SK-N-MC (cell line): ENCODE measurements at regions not wholly inside any gene's neighbourhood (a gene's known extent, or its start where the extent isn't known, plus 50 kb on each side); places are given as distances from the start of the nearest gene placed in this dataset.
"Not testable (repeated sequence)": the region's sequence is repeated elsewhere in the genome, so short reads cannot be mapped to it uniquely, and the experiment has no call there.

Experiments used
- DNase-seq: peaks from one replicate; pipeline ENCODE4 v3.0.0-alpha.2; 2011; ENCODE audit warnings: low read depth, low spot score
- H3K27ac ChIP-seq: fragments of 200-600 bp; sonication (generic); 2 replicates; pipeline ENCODE4 v1.5.1; 2016; ENCODE audit warnings: mixed run types
- H3K36me3 ChIP-seq: fragments of 200-600 bp; sonication (generic); 2 replicates; pipeline ENCODE4 v1.6.1; 2017; ENCODE audit warnings: antibody characterized with exemption, low read length, mixed read lengths; ENCODE audit not compliant: insufficient read depth
- H3K4me3 ChIP-seq: fragments of 200-600 bp; sonication (generic); 2 replicates; pipeline ENCODE4 v1.5.1; 2016
- H3K9ac ChIP-seq: fragments of 200-600 bp; sonication (generic); 2 replicates; pipeline ENCODE4 v1.8.0; 2017; ENCODE audit warnings: mixed run types, mixed read lengths; ENCODE audit not compliant: insufficient read length
- H3K9me3 ChIP-seq: fragments of 200-600 bp; sonication (generic); 2 replicates; pipeline ENCODE4 v1.6.1; 2017; ENCODE audit warnings: low read depth, mild to moderate bottlenecking, antibody characterized with exemption, low read length, moderate library complexity, mixed read lengths
- EZH2 ChIP-seq: fragments of 200-600 bp; sonication (generic); IDR thresholded peaks from one replicate; pipeline ENCODE4 v1.6.1; 2017; ENCODE audit warnings: antibody characterized with exemption
- FOXP2 ChIP-seq: optimal IDR thresholded peaks from 2 replicates; pipeline ENCODE3; 2011; ENCODE audit warnings: mild to moderate bottlenecking, moderate library complexity; ENCODE audit not compliant: insufficient read depth; ENCODE audit errors: extremely low read length, control extremely low read depth
- POLR2AphosphoS5 ChIP-seq: IDR thresholded peaks from 2 replicates; pipeline ENCODE4 v1.6.1; 2012; ENCODE audit warnings: mild to moderate bottlenecking, low read depth, low read length, borderline replicate concordance

DNA sequence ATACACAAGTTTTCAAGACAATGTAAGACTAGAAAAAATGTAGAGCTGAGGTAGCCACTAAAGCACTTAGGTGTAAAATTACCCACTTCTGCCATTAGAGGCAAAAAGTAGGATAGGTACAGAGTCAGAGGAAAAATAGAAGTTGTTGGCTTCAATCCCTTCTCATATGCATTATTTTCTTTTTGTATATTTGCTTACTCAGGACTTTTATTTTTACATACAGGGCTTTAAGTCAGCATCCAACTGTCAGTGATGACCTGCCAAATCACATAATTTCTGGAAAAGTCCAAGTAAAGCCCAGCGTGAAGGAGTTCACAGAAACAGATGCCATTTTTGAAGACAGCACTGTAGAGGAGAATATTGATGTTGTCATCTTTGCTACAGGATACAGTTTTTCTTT, 211.0 kb upstream of the POGK start:
- H3K27ac ChIP-seq = no peak overlapping the region
- H3K4me3 ChIP-seq = no peak overlapping the region
- no peak for DNase-seq
- H3K36me3 ChIP-seq = no peaks in the 10 kb centered on the region
- no peak overlapping the region for H3K9ac ChIP-seq
- H3K9me3 ChIP-seq = no peaks in the 10 kb centered on the region
- TF ChIP-seq EZH2 = no peak
- no peak for TF ChIP-seq POLR2AphosphoS5
- TF ChIP-seq FOXP2 = no peak

- TF ChIP-seq POLR2AphosphoS5 (no peak), EZH2 (no peak), FOXP2 (no peak)
- Histone ChIP-seq H3K36me3 (no peaks in the 10 kb centered on the region), H3K27ac (no peak overlapping the region), H3K4me3 (no peak overlapping the region), H3K9ac (no peak overlapping the region), H3K9me3 (no peaks in the 10 kb centered on the region)
- no peak for DNase-seq
Observed at GRCh38 chr1:166629946-166630345, 209.3 kb upstream of the POGK start.

DNA sequence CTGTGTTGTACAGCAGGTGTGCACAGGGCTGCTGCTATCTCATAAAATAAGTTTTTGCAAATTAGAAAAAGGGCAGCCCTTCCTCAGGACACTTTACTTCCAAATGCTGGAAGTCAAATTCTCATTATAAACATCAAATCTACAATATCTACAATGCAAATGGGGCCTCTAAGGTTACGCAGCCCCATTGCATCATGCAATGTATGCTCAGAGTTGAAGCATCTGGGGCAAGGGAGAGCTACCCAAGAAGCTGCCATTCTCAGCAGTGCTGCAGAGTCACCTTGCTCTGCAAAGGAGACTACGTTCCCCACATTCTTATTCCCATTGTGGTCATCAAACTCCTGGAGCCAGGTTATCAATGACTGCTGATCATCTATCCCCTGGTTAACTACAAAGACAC, 208.9 kb upstream of the POGK start:
- Histone ChIP-seq H3K36me3 (no peaks in the 10 kb centered on the region), H3K9ac (no peak overlapping the region), H3K4me3 (no peak overlapping the region), H3K27ac (no peak overlapping the region), H3K9me3 (no peaks in the 10 kb centered on the region)
- DNase-seq = no peak
- TF ChIP-seq EZH2 (no peak), POLR2AphosphoS5 (no peak), FOXP2 (no peak)

GRCh38 chr1:166638137-166638536, 201.1 kb upstream of the POGK start:
- DNase-seq = no peak
- H3K27ac ChIP-seq = no peak overlapping the region
- no peaks in the 10 kb centered on the region for H3K36me3 ChIP-seq

GRCh38 chr1:166657228-166657627, 182.0 kb upstream of the POGK start:
- not testable (repeated sequence) for H3K36me3 ChIP-seq, H3K27ac ChIP-seq, H3K9ac ChIP-seq, DNase-seq, H3K4me3 ChIP-seq, H3K9me3 ChIP-seq

More at GRCh38 chr1:166638137-166638536, 201.1 kb upstream of the POGK start:
- no peak overlapping the region for H3K4me3 ChIP-seq
- TF ChIP-seq EZH2 (no peak), FOXP2 (no peak), POLR2AphosphoS5 (no peak)
- no peak overlapping the region for H3K9ac ChIP-seq
- no peaks in the 10 kb centered on the region for H3K9me3 ChIP-seq

DNA sequence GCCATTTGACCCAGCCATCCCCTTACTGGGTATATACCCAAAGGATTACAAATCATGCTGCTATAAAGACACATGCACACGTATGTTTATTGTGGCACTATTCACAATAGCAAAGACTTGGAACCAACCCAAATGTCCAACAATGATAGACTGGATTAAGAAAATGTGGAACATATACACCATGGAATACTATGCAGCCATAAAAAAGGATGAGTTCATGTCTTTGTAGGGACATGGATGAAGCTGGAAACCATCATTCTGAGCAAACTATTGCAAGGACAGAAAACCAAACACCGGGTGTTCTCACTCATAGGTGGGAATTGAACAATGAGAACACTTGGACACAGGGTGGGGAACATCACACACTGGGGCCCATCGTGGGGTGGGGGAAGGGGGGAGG, 172.5 kb upstream of the POGK start:
- H3K4me3 ChIP-seq, H3K36me3 ChIP-seq, DNase-seq, H3K9ac ChIP-seq, H3K27ac ChIP-seq, H3K9me3 ChIP-seq: not testable (repeated sequence)

GRCh38 chr1:166667600-166667999, 171.7 kb upstream of the POGK start:
- not testable (repeated sequence) for DNase-seq, H3K27ac ChIP-seq, H3K9ac ChIP-seq, H3K9me3 ChIP-seq, H3K4me3 ChIP-seq, H3K36me3 ChIP-seq

DNA sequence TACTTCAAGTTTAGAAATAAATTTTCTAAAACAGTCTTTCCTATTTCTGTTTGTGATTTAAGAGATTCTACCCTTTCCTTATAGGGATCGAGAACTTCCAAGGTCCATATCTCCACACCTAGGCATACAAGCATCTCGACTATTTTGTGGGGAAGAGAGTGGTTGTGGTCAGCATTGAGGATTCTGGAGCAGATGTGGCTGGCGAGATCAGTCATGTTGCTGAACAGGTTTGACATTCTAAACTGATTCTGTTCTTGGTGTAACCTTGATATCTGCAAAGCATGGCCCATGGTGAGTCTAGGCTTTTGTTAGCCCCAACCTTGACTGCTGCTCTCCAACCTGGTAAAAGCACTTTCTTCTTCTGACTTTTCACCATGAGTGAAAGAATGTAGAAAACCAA, 167.6 kb upstream of the POGK start:
- no peaks in the 10 kb centered on the region for H3K9me3 ChIP-seq
- H3K9ac ChIP-seq = no peak overlapping the region
- H3K36me3 ChIP-seq = no peaks in the 10 kb centered on the region
- no peak overlapping the region for H3K27ac ChIP-seq
- no peak overlapping the region for H3K4me3 ChIP-seq
- DNase-seq = no peak
- TF ChIP-seq FOXP2 (no peak), EZH2 (no peak)

GRCh38 chr1:166673722-166674121, 165.6 kb upstream of the POGK start:
- H3K27ac ChIP-seq = no peak overlapping the region
- no peaks in the 10 kb centered on the region for H3K36me3 ChIP-seq
- TF ChIP-seq FOXP2 (no peak), POLR2AphosphoS5 (no peak), EZH2 (no peak)
- H3K4me3 ChIP-seq = no peak overlapping the region
- no peak for DNase-seq
- no peaks in the 10 kb centered on the region for H3K9me3 ChIP-seq
- H3K9ac ChIP-seq = no peak overlapping the region

DNA sequence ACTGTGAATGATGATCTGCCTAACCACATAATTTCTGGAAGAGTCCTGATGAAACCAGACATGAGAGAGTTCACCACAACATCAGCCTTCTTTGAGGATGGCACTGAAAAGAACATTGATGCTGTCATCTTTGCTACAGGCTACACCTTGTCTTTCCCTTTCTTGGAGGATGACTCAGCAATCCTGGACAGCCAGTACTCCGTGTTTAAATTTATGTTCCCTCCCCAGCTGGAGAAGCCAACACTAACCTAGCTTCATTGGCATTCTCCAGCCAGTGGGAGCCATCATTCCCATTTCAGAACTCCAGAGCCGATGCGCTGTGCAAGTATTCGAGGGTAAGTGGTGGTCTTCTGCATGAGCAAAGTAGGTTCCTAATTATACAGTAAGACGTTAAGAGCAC, 164.1 kb upstream of the POGK start:
- Histone ChIP-seq H3K9ac (no peak overlapping the region), H3K27ac (no peak overlapping the region), H3K9me3 (no peaks in the 10 kb centered on the region), H3K4me3 (no peak overlapping the region), H3K36me3 (no peaks in the 10 kb centered on the region)
- TF ChIP-seq POLR2AphosphoS5 (no peak), FOXP2 (no peak), EZH2 (no peak)
- no peak for DNase-seq
